ENCODE measurements at regions not wholly inside any gene's neighbourhood (a gene's known extent, or its start where the extent isn't known, plus 50 kb on each side); places are given as distances from the start of the nearest gene placed in this dataset.
"Not testable (repeated sequence)": the region's sequence is repeated elsewhere in the genome, so short reads cannot be mapped to it uniquely, and the experiment has no call there.

DNA sequence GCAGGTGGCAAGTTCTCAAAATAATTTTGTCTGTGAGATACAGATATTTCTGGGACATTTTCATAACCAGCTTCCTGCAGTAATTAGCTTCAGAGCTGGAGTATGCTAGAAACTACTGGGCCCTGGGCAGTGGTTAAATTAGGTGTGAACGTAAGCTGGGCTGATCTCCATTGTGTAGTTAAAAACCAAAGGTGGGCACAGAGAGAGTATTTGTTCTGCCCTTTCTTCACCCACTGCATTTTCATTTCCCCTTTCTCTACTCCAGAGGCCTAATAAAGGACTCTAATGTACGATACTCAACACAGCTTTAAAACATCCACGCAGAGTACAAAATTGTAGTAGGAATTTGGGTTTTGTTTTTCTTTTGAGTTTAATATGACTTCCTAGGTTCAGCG lies 252.7 kb downstream of the SPRY1 start:
- no peak for DNase-seq

DNA sequence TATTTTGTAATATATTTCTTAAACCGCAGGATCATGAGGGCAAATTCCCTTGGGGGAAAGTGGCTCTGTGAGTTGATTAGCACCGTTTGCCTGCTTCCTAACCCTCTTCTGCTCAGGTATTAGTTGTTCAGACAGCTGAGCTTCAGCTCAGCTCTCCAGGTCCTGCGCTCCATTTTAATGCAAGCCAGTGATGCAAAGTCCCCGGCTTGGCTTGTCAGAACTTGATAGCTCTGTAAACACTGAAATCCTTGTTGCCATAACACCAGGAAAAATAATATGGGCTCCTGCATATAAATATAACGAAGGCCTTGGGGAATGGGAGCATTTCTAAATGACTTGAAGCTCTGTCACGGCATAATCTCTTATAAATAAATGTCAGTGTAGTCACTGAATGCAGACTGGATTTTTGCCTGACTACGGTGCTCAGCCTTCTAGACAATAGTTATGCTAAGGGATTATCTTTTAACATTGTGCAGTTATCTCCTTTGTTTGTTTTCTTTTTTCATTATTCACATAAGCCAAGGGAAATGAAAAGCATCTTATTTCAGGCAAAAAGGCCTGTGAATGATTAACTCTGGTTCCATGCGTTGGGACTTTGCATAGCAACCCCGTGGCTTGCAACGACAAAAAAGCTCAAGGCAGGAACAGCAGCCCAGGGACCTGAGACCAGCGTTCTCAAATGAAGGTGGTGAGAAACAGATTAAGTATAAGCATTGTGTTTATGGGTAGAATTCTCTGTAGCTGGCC lies 253.2 kb downstream of the SPRY1 start:
- no peak for DNase-seq

DNA sequence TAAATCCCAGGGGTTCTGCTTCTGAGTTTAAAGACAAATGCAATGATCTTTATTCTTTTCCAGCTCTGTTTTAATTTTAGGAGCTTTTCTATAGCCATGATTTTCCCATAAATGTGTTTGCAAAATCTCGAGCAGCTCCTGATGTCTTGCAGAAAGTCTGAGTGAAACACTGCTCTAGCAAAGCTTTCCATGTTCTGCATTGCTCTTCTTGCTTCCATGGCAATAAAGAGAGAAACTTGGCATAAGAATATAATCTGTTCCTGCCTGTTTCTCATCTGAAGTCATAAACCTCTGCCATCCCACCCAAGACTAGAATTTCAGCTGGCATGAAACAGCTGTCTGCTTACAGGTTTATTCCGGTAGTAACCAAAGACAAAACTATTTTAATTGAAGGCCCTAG lies 254.5 kb downstream of the SPRY1 start:
- DNase-seq, result no peak

DNA sequence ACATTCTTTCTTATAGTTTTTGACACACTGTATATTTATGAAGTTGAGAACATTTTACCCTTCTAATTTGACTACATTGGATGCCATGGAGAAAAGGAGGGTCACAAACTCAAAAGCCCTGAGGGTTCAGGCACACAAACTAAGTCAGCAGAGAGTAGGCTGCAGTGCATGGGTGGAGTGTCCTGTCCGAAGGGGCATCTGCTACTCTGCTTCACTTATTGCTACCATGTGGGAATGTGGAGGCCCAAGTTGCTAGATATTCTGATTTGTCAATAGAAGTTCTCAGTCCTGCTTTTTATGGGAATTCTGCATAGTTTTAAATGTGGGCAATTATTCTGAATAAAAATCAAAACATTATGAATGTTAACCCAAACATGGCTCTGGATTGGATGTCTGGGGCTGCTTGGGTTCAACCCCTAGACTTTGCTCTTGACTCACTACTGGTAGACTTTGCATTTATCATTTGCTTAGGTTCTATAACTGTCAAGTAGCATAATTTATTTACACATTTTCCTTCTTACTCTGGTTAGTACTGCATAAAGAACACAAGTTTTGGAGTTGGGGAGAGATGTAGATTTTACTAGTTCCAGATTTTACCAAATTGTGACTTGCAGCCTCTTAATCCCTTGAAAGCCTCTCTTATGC lies 255.1 kb downstream of the SPRY1 start:
- DNase-seq, result no peak

DNA sequence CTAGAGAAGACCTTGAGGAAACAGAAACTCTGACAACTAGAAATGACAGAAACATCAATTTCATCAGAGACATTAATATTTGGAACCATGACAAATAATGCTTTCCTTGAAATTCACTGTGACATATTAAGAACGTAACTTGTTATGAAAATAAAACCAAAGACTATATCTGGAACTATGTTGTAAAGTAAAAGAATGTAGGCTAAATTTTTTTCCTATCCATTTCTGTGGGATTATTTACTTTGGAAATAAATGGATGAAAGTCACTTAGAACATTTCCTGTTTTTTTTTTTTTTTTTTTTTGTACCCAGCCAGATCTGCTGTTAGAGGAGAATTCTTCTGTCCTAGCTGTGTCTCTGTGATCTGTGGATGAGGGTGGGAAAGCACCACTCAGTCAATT lies 255.9 kb downstream of the SPRY1 start:
- DNase-seq, result no peak

DNA sequence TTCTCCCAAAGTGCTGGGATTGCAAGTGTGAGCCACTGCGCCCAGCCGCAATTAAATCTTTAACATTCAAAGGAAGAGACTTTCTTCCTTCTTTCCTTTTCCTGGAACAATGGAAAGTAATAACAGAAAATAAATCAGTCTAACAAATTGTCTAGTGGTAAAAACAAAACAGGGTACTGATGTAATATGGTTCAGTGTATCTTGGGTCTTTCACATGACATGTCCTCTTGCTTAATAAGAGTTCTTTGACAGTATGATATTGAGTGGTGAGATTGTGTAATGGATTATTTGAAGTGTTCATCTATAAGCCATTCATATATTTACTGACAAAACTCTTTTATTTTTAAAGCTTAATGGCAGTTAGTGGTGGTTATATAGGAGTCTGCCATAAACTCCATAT lies 256.6 kb downstream of the SPRY1 start:
- DNase-seq, result no peak

DNA sequence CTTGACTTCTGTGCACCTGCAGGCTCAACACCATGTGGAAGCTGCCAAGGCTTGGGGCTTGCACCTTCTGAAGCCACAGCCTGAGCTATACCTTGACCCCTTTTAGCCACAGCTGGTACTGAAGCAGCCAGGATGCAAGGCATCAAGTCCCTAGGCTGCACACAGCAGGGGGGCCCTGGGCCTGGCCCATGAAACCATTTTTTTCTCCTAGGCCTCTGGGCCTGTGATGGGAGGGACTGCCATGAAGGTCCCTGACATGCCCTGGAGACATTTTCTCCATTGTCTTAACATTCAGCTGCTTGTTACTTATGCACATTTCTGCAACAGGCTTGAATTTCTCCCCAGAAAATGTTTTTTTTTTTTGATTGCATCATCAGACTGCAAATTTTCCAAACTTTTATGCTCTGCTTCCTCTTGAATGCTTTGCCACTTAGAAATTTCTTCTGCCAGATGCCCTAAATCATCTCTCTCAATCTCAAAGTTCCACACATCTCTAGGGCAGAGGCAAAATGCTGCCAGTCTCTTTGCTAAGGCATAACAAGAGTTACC lies 260.2 kb downstream of the SPRY1 start:
- DNase-seq, result not testable (repeated sequence)

DNA sequence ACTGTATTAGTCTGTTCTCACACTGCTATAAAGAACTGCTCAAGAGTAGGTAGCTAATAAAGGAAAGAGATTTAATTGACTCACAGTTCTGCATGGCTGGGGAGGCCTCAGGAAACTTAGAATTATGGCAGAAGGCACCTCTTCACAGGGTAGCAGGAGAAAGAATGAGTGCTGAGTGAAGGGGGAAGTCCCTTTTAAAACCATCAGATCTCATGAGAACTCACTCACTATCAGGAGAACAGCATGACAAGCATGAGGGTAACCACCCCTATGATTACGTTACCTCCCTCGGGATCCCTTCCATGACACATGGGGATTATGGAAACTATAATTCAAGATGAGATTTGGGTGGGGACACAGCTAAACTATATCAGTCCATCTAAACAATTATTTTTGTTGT lies 261.0 kb downstream of the SPRY1 start:
- not testable (repeated sequence) for DNase-seq

DNA sequence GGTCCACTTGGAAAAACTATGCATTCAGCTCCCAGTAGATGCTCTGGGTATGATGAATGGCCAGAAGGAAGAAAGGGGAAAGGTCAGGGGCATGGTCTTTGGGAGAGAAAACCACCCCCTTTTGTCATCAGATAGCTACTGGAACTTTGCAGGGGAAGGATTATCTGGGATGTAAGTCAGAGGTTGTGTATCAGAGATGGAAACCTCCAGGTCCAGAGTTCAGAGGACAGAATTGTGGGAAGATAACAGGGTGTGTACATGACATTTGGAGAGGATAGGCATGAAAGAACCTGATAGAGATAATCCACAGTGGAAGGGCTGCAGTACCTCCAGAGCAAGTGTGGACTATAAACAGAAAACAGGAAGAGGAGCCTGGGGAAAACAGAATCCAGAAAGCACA lies 262.7 kb downstream of the SPRY1 start:
- DNase-seq, result no peak

DNA sequence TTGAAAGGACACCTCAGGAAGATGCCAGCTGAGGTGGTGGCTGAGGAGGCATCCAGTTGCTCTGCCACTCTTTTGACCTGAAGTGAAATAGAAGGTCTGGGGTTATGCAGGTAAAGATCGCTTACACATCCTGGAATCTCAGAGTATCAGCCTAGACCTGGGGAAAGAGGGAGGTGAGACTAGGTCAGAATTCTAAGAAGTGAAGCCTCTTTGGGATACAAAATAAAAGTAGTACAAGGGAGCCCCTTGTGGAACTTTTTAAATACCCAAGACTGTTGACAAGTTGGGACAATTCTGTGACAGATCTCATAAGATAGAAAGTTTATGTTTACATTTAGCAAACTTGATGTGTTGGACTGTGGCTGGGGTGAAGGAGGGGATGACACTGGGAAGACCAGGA lies 263.1 kb downstream of the SPRY1 start:
- no peak for DNase-seq

DNA sequence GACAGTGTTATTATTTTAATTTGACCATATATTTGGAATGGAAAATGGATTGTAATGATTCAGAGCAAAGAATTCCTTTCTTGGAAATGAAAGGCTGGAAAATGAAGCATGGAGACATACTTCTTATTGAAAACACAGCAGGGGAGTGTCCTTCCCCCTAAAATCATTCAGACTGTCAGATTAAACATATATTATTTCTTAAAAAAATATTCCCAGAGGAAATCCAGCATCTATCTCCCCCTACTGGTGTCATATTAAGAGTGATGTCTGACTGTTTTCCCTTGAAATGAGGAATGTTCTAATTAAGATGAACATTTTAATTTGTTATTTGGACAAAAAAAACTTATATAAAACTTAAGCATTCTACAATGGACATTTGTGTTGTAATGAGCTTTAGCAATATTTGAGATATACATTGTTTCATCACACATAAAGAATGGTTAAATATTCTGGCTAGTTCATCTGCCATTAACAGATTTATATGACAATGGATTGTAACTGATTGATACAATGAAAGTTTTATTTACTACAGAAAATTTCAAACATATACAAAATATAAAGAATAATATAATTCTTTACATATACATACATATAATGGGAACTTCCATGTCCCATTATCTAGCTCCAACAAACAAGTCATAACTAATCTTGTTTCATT lies 264.6 kb downstream of the SPRY1 start:
- DNase-seq, result no peak

DNA sequence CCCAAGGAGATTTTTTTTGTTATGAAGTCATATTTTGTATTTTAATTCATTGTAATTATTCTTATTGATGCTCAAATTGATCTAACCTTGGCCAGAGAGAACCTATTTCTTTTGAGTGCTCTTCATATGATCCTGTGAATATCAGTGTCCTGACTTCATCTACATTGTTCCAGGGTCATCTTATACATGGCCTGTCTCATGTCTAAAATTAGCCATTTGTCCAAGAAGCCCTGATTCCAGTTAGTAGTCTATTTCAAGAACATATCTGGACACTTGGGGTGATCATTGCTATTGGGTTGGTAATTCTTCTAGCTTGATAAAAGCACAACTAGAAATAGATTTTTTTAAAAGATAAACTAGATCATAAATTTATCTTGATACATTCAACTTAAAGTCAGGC lies 266.2 kb downstream of the SPRY1 start:
- DNase-seq, result no peak

DNA sequence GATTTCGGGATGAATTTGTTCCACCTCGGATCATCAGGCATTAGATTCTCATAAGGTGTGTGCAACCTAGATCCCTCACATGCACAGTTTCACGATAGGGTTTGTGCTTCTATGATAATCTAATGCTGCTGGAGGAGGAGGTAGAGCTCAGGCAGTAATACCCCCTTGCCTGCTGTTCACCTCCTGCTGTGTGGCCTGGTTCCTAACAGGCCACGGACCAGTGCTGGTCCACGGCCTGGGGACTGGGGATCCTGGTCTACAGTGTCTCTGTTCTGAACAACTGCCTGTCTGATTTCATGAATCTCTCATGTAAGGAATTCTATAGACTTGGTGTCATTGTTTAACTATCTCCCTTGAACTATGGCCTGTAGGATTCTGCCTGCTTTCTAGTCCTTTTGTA lies 269.9 kb downstream of the SPRY1 start:
- no peak for DNase-seq

DNA sequence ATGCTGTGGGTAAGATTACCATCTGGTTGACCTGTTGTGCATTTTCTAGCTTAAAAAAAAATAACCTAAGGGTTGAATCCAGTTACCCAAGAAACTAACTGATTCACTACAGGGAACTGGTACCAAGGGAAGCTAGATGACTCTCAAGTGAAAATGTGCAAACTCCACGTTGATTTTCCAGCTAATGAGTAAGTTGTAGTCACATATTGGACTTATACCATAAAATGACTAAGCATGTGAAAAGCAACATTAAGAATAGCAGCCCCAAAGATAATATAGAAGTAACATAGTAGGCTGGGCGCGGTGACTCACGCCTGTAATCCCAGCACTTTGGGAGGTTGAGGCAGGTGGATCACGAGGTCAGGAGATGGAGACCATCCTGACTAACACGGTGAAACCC lies 270.9 kb downstream of the SPRY1 start:
- DNase-seq, result no peak

DNA sequence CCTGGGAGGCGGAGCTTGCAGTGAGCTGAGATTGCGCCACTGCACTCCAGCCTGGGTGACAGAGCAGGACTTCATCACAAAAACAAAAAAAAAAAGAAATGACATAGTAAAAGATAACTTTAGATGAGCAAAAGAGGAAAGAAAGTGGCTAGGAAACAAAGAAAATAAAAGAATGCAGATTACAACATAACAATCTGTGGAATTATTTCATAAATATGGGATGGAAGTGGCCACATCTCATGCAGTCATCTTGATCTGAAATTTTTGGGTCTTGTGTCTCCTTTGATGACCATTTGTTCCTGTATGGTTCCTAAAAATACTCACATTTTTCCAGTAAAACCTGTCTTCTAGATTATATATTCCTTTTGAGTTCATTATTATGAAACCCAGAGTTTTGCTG lies 271.4 kb downstream of the SPRY1 start:
- DNase-seq, result no peak

DNA sequence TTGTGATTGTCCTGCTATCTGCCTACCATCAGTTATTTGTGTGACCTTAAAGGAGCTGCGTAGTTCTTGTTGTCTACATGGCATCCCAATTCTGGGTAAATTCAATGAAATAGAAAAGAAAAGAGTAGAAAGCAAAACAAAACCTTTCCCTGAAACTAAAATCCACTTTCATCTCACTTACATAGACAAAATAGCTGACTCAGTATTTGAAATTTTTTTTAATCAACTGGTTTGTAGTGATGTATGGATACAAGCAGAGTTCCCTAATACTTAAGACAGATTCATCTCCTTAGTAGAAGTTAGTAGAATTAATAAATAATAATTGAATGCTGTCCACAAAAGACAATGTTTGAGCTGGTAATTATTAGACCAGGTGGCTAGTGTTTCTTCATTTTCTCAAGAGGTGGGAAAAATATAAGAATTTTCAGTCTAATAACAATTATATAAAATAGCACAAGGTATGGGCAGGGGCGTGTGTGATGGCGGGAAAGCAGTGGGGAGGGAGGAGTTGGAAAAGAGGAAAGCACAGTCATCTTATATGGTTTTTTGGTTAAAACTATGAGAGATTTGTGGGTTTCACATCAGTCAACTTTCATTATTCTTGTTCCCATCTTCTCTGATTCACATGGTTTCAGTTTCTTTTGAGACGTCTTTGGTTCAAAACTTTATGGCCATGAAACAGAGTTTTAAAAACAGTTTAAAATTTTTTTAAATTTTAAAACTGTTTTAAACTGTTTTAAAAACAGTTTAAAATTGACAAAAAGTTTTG lies 275.2 kb downstream of the SPRY1 start:
- no peak for DNase-seq

DNA sequence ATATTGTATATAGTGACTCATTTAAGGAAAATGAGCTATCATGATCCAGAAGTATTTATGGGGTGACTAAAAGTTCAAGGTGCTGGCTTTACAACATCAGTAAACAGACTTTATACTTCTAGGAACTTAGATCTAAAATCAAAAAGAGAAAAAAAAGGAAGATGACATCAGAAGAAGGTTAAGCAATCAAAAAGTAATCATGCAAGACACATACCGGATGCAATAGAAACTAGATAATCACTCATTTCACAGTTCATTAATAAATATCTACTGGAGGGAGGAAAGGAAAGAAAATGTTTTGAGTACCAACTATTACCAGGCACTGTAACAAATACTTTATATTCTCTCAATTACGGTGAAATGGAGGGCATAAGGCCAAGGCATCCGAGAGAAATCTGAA lies 276.4 kb downstream of the SPRY1 start:
- DNase-seq, result no peak

DNA sequence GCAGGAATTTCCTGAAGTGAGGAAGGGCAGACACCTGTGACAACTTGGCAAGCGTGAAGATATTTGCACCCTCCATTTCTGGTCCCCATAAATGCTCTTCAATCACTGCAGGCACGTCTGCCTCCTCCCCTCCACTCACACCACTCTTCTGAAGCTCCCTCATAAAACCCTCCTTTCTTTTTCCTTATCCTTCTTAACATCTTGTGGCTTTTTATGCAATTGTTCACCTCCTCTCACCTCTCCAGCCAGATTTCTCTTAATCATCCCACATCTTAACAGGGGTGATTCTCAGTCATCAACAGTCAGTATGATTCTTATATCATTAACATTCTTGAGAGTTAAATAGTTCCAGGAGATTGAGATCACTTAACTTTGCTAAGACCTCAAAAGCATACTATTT lies 277.4 kb downstream of the SPRY1 start:
- no peak for DNase-seq

DNA sequence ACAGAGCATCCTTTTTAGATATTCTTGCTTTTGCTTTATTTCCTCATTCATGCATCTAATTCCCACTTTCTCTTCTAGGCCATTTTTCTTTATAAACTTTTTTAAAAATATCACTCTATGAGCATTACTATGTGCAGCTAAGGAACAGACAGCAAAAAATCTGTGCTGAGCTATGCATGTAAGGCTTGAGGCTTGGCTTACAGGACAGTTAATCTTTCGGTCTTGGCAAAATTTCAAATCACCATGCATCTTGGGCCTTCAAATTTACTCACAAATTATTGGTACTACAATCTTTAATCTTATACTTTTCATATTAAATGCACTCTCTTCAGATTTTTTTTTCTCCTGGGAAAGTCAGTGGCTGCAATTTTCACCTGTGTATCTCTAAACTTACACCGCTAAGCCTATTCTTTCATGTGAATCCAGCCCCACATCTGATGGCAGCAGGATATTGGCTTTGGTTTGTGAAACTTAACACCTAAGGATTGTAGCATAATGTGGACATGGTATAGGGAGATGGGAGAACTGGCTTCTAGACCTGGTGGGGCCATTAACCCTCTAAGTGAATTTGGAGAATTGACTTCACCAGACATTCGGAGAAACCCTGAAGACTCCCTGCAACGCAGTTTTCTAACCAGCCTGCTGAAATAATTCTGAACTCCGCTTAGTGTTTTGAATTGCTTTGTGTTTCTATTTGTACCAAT lies 278.3 kb downstream of the SPRY1 start:
- no peak for DNase-seq

DNA sequence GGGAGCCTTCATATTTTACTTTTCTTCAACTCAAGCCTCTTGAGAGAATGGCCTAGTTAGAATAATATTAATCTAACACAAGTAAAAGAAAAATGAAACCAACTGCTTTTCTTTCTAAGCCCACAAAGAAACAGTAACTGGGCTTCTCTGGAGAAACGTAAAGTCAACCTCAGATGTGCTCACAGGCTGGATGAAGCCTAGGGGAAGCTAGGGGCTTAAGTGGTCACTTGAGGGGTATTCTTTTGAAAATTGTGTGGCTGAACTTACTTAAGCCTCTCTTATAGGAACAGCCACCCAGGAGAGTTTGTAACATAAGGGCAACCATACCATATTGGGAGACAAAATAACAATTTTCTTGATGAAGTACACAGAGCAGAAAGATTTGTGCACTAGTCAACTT lies 279.0 kb downstream of the SPRY1 start:
- DNase-seq, result no peak

DNA sequence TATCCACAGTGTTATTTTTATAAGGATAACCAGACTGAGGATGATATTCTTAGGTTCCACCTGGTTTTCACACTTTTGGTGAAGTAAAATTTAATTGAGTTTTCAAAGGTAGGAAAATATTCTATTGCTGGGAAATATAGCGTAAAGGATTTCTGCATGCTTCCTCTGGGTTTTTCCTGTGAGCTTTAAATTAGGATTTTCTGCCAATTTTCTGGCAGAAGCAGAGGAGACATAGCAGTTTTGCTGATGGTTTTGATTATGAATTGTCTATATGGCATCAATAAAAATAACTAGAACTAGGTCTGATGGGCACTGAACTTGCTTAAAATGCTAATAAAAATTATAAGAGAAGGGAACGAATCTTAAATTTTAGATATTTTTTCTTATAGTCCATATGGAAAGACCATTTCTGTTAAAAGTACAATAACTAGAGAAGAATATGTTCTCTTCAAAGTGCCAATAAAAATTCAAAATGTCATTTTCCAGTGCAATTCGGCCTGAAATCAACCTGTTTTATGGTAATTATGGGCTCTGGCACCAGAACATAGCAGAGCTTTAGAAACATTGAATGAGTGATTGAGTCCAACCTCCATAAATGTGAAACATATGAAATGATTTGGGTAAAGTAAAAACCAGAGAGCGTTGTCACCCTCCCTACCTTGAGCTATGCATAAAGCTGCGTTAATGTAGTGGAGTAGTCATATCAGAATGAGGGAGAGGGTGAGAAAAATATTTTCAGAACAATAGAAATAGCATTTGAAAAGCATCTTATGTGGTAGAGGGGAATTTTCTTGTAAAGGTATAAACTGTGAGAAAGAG lies 279.7 kb downstream of the SPRY1 start:
- no peak for DNase-seq

DNA sequence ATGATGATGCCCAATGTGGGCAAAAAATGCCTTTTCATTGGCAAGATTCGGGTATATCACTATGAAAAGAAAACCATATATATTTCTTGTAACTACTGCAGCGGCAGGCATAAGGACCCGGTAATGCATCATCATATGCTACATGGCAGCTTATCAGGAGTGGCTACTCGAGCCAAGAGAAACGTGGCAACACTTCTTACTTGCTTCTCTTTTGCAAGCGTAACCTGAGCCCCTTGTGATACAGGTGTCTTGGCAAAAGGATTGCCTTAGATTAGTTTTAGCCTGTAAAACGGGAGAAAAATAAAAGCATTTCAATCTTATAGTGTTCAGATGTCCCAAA lies 280.3 kb downstream of the SPRY1 start:
- no peak for DNase-seq

Measured in effector CD4-positive, alpha-beta T cell (primary cell).